NCI-H2107 (cell line): ENCODE measurements at regions not wholly inside any gene's neighbourhood (a gene's known extent, or its start where the extent isn't known, plus 50 kb on each side); places are given as distances from the start of the nearest gene placed in this dataset.

Source experiments
- DNase-seq: peaks from one replicate; lab custom pipeline; 2025; lab: John Stamatoyannopoulos, UW

- DNase-seq = no peak
Observed at GRCh38 chr2:198499539-198499938, 695.1 kb downstream of the PLCL1 start.

GRCh38 chr2:198498516-198498915 is 694.1 kb downstream of the PLCL1 start:
- no peak for DNase-seq

GRCh38 chr2:198498048-198498447 is 693.7 kb downstream of the PLCL1 start:
- no peak for DNase-seq

- DNase-seq = no peak
Observed at GRCh38 chr2:198494931-198495330, 690.5 kb downstream of the PLCL1 start.

GRCh38 chr2:198490748-198491147 is 686.4 kb downstream of the PLCL1 start:
- no peak for DNase-seq

- DNase-seq = no peak
Observed at GRCh38 chr2:198488964-198489363, 684.6 kb downstream of the PLCL1 start.

GRCh38 chr2:198483051-198483450 is 678.7 kb downstream of the PLCL1 start:
- DNase-seq = no peak

GRCh38 chr2:198479065-198479464 is 674.7 kb downstream of the PLCL1 start:
- no peak for DNase-seq

GRCh38 chr2:198478361-198478760 is 674.0 kb downstream of the PLCL1 start:
- no peak for DNase-seq

GRCh38 chr2:198476007-198476406 is 671.6 kb downstream of the PLCL1 start:
- no peak for DNase-seq

GRCh38 chr2:198471291-198471690 is 666.9 kb downstream of the PLCL1 start:
- DNase-seq = no peak

GRCh38 chr2:198468136-198468535 is 663.7 kb downstream of the PLCL1 start:
- DNase-seq = no peak

GRCh38 chr2:198465970-198466369 is 661.6 kb downstream of the PLCL1 start:
- no peak for DNase-seq

- no peak for DNase-seq
Observed at GRCh38 chr2:198456418-198456817, 652.0 kb downstream of the PLCL1 start.

GRCh38 chr2:198453866-198454265 is 649.5 kb downstream of the PLCL1 start:
- no peak for DNase-seq

- no peak for DNase-seq
Observed at GRCh38 chr2:198452327-198452726, 647.9 kb downstream of the PLCL1 start.

- no peak for DNase-seq
Observed at GRCh38 chr2:198448789-198449188, 644.4 kb downstream of the PLCL1 start.

GRCh38 chr2:198444800-198445287 is 640.5 kb downstream of the PLCL1 start:
- no peak for DNase-seq

- no peak for DNase-seq
Observed at GRCh38 chr2:198441901-198442300, 637.5 kb downstream of the PLCL1 start.

GRCh38 chr2:198441246-198441645 is 636.9 kb downstream of the PLCL1 start:
- DNase-seq = no peak

- no peak for DNase-seq
Observed at GRCh38 chr2:198440833-198441232, 636.4 kb downstream of the PLCL1 start.

- no peak for DNase-seq
Observed at GRCh38 chr2:198438331-198438730, 633.9 kb downstream of the PLCL1 start.

GRCh38 chr2:198424112-198424511 is 619.7 kb downstream of the PLCL1 start:
- no peak for DNase-seq

- no peak for DNase-seq
Observed at GRCh38 chr2:198417836-198418235, 613.4 kb downstream of the PLCL1 start.

GRCh38 chr2:198414976-198415375 is 610.6 kb downstream of the PLCL1 start:
- no peak for DNase-seq
